22Rv1 (cell line): ENCODE measurements at regions not wholly inside any gene's neighbourhood (a gene's known extent, or its start where the extent isn't known, plus 50 kb on each side); places are given as distances from the start of the nearest gene placed in this dataset.
"Not testable (repeated sequence)": the region's sequence is repeated elsewhere in the genome, so short reads cannot be mapped to it uniquely, and the experiment has no call there.

Source experiments
- H3K27ac ChIP-seq: fragments of 450-650 bp; 2 replicates; pipeline ENCODE4 v1.5.1; 2017
- CTCF ChIP-seq: fragments of 450-650 bp; IDR thresholded peaks from 2 replicates; pipeline ENCODE4 v1.5.1; 2017; ENCODE audit warnings: mild to moderate bottlenecking
- ZFX ChIP-seq: fragments of 450-650 bp; IDR thresholded peaks from 2 replicates; pipeline ENCODE4 v1.6.1; 2017; ENCODE audit warnings: antibody characterized with exemption, borderline replicate concordance

- TF ChIP-seq CTCF (no peak), ZFX (no peak)
- H3K27ac ChIP-seq = no peak overlapping the region
Observed at GRCh38 chr20:36082315-36082915, 72.1 kb upstream of the EPB41L1 start.

GRCh38 chr20:36083200-36083599 is 71.3 kb upstream of the EPB41L1 start:
- not testable (repeated sequence) for H3K27ac ChIP-seq

GRCh38 chr20:36084356-36084755 is 70.2 kb upstream of the EPB41L1 start:
- no peak overlapping the region for H3K27ac ChIP-seq

GRCh38 chr20:36084897-36085613 is 69.5 kb upstream of the EPB41L1 start:
- TF ChIP-seq ZFX (no peak), CTCF (no peak)

More at GRCh38 chr20:36084356-36084755, 70.2 kb upstream of the EPB41L1 start:
- TF ChIP-seq ZFX = no peak
- no peak for TF ChIP-seq CTCF

GRCh38 chr20:36085686-36086267 is 68.8 kb upstream of the EPB41L1 start:
- H3K27ac ChIP-seq = no peak overlapping the region
- TF ChIP-seq CTCF = no peak
- TF ChIP-seq ZFX = no peak

More at GRCh38 chr20:36084897-36085613, 69.5 kb upstream of the EPB41L1 start:
- H3K27ac ChIP-seq = no peak overlapping the region

GRCh38 chr20:36086767-36087166 is 67.8 kb upstream of the EPB41L1 start:
- TF ChIP-seq ZFX (no peak), CTCF (no peak)
- no peak overlapping the region for H3K27ac ChIP-seq

- H3K27ac ChIP-seq = no peak overlapping the region
- TF ChIP-seq ZFX (no peak), CTCF (no peak)
Observed at GRCh38 chr20:36090223-36090622, 64.3 kb upstream of the EPB41L1 start.
